RWPE2 (cell line): ENCODE measurements at regions not wholly inside any gene's neighbourhood (a gene's known extent, or its start where the extent isn't known, plus 50 kb on each side); places are given as distances from the start of the nearest gene placed in this dataset.

Experiments
- ATAC-seq: fragments of 200-7000 bp; cut with Tn5 transposase; 3 replicates; pipeline ENCODE4 v1.9.1; 2021; ENCODE audit warnings: low read depth
- DNase-seq: peaks from one replicate; pipeline ENCODE4 v3.0.0-alpha.2; 2020; ENCODE audit warnings: low spot score
- H3K27ac ChIP-seq: fragments of 450-650 bp; 2 replicates; pipeline ENCODE4 v1.5.1; 2017; ENCODE audit warnings: mild to moderate bottlenecking; ENCODE audit not compliant: poor library complexity, severe bottlenecking
- H3K27me3 ChIP-seq: fragments of 250-450 bp; sonication (Bioruptor Pico); 2 replicates; pipeline ENCODE4 v1.5.1; 2021; ENCODE audit warnings: mild to moderate bottlenecking, moderate library complexity; ENCODE audit not compliant: insufficient read depth, poor library complexity, severe bottlenecking
- H3K36me3 ChIP-seq: fragments of 250-450 bp; sonication (Bioruptor Pico); 2 replicates; pipeline ENCODE4 v1.5.1; 2020; ENCODE audit warnings: low read depth, mild to moderate bottlenecking, moderate library complexity
- H3K4me1 ChIP-seq: fragments of 250-450 bp; sonication (Bioruptor Pico); 2 replicates; pipeline ENCODE4 v1.5.1; 2021; ENCODE audit warnings: mild to moderate bottlenecking, moderate library complexity; ENCODE audit not compliant: insufficient read depth, poor library complexity, severe bottlenecking
- H3K4me3 ChIP-seq: fragments of 250-450 bp; sonication (Bioruptor Pico); 2 replicates; pipeline ENCODE4 v1.5.1; 2021; ENCODE audit warnings: mild to moderate bottlenecking, moderate library complexity; ENCODE audit not compliant: severe bottlenecking
- H3K9me3 ChIP-seq: fragments of 250-450 bp; sonication (Bioruptor Pico); 2 replicates; pipeline ENCODE4 v1.5.1; 2021; ENCODE audit warnings: mild to moderate bottlenecking, moderate library complexity; ENCODE audit not compliant: severe bottlenecking
- TF ChIP-seq, protein P1 (sequence below): fragments of 450-650 bp; IDR thresholded peaks from one replicate; pipeline ENCODE4 v1.5.1; 2017; ENCODE audit warnings: mild to moderate bottlenecking, moderate library complexity; ENCODE audit not compliant: poor library complexity, severe bottlenecking

- Histone ChIP-seq H3K4me3 (no peak overlapping the region), H3K27me3 (no peaks in the 10 kb centered on the region), H3K36me3 (no peaks in the 10 kb centered on the region), H3K4me1 (peaks cover 8% of the 10 kb centered on the region), H3K9me3 (no peaks in the 10 kb centered on the region), H3K27ac (no peak overlapping the region)
- TF ChIP-seq, protein P1, sequence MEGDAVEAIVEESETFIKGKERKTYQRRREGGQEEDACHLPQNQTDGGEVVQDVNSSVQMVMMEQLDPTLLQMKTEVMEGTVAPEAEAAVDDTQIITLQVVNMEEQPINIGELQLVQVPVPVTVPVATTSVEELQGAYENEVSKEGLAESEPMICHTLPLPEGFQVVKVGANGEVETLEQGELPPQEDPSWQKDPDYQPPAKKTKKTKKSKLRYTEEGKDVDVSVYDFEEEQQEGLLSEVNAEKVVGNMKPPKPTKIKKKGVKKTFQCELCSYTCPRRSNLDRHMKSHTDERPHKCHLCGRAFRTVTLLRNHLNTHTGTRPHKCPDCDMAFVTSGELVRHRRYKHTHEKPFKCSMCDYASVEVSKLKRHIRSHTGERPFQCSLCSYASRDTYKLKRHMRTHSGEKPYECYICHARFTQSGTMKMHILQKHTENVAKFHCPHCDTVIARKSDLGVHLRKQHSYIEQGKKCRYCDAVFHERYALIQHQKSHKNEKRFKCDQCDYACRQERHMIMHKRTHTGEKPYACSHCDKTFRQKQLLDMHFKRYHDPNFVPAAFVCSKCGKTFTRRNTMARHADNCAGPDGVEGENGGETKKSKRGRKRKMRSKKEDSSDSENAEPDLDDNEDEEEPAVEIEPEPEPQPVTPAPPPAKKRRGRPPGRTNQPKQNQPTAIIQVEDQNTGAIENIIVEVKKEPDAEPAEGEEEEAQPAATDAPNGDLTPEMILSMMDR: no peak
- no peak for ATAC-seq
- no peak for DNase-seq
These were observed 72.1 kb upstream of the DNAH5 start for GRCh38 chr5:14016549-14016948.

- no peaks in the 10 kb centered on the region for H3K27me3 ChIP-seq
- no peaks in the 10 kb centered on the region for H3K9me3 ChIP-seq
- peak; percentile 97 for DNase-seq
- peak overlapping the region; percentile 59 for H3K27ac ChIP-seq
- H3K36me3 ChIP-seq: no peaks in the 10 kb centered on the region
- H3K4me1 ChIP-seq: peaks cover 26% of the 10 kb centered on the region
- TF ChIP-seq, protein P1: peak; percentile 49
- H3K4me3 ChIP-seq: peak overlapping the region; percentile 61
- ATAC-seq: peak; percentile 88
These were observed 66.9 kb upstream of the DNAH5 start for GRCh38 chr5:14011089-14012020.

- Histone ChIP-seq H3K4me3 (no peak overlapping the region), H3K27me3 (no peaks in the 10 kb centered on the region), H3K27ac (peak overlapping the region; percentile 33), H3K9me3 (no peaks in the 10 kb centered on the region), H3K4me1 (peaks cover 26% of the 10 kb centered on the region), H3K36me3 (no peaks in the 10 kb centered on the region)
- ATAC-seq (no peak), DNase-seq (no peak)
- TF ChIP-seq, protein P1: no peak
These were observed 65.1 kb upstream of the DNAH5 start for GRCh38 chr5:14009575-14009974.

DNA sequence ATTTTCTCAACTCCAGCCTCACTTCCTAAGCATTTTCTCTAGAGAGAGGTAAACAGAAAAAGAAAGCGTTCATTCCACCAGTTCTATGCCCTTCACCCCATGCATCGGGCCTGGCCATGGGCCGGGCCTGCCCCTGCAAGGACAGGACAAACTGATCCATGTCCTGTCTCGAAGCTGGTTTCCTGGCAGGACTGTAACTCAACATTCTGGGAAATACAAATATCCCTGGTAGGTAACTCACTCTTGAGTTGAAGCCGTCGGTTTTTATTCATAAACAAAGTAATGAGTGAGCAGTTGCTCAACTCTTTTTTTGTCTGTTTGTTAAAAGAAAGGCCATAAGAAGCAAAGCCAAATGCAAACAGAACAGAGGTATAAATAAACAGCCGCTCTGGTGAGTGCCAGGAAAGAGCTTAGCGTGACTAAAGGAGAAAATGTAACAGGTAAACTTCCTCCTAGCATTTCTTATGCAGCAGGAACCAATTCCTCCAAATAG lies 64.4 kb upstream of the DNAH5 start:
- H3K9me3 ChIP-seq: no peaks in the 10 kb centered on the region
- H3K36me3 ChIP-seq: no peaks in the 10 kb centered on the region
- no peak for DNase-seq
- H3K4me3 ChIP-seq: no peak overlapping the region
- peak; percentile 41 for ATAC-seq
- TF ChIP-seq, protein P1: no peak
- H3K27ac ChIP-seq: peak overlapping the region; percentile 33
- peaks cover 26% of the 10 kb centered on the region for H3K4me1 ChIP-seq
- H3K27me3 ChIP-seq: no peaks in the 10 kb centered on the region
